ENCODE measurements at regions not wholly inside any gene's neighbourhood (a gene's known extent, or its start where the extent isn't known, plus 50 kb on each side); places are given as distances from the start of the nearest gene placed in this dataset.

DNA sequence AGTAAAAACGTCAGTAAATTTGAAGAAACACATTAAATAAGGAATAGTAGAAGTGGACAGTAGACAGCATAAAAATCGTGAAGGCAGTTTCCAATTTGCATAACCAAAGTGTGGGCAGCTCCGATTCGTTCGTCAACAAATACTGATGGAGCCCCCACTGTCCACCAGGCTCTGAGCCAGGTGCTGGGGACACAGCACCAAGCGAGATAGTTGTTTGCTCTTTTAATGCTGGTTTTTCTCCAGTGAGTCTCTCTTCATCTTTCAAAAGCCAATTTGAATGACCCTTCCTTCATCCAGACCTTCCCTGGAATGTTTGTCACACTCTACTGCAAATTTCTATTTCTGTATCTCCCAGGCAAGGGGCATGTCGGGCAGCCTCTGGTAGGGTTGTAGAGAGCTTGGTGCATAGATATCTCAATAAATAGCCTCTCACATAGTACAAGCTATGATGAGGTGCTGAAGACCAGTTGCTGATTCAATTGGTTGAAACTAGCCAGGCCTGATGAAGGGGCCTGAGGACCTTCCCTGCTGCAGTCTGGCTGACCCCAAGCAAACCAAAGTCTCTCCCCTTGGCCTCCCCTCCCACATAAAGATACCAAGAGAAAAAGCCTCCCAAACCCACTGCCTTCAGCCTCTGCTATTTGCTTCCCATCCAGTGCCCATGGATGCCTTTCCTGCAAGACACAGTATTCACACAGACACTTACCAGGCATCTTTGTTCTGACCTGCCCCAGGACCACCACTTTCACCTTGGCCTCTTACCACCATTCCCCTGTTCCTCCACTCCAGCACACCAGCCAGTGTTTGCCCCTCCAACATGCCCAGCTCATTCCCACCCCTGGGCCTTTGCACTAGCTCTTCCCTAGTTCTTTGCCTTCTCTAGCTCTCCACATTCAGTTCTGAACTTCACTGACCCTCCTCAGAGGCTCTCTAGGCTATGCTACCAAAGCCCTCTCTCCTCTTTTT, 125.2 kb downstream of the CEBPB start:
- H3K4me1 Mint-ChIP-seq (ENCODE audit: low read depth in 2 of 2) = peaks cover 66 to 68% of the 10 kb centered on the region in 2 donors
- DNase-seq (ENCODE audit: low spot score) (no peak), ATAC-seq (no peak)
- peak overlapping the region; percentile 13 for H3K4me3 Mint-ChIP-seq
- H3K9me3 Mint-ChIP-seq = peaks cover 3% of the 10 kb centered on the region
- H3K27me3 Mint-ChIP-seq = peaks cover 20 to 26% of the 10 kb centered on the region in 2 donors
- peaks cover 20% of the 10 kb centered on the region for H3K36me3 Mint-ChIP-seq
- peak overlapping the region; percentile 72 to 81 for H3K27ac Mint-ChIP-seq

DNA sequence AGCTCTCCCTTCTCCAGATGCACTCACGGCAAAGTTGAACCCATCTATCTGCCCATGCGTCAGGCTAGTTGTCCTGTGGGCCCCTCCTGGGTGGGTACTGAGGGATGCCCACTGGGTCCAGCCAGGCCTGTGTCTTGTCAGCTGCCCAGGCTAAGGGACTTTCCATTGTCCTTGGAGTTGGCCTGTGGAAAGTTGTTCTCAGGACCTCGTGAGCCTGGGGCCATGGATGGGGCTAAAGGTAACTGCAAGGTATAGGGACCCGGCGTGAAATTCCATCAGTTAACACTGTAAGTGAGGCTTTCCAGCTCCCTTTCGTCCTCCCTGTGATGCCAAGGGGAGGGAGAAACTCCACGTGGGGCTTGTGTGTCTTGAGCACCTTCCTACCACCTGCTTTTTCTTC, 126.5 kb downstream of the CEBPB start:
- Mint-ChIP-seq H3K9me3 (peaks cover 3% of the 10 kb centered on the region), H3K27ac (peak overlapping the region; percentile 2 to 81), H3K27me3 (peaks cover 20 to 31% of the 10 kb centered on the region in 2 donors), H3K4me3 (no peak overlapping the region), H3K4me1 (ENCODE audit: low read depth in 2 of 2) (peaks cover 54 to 64% of the 10 kb centered on the region in 2 donors), H3K36me3 (peaks cover 20% of the 10 kb centered on the region)
- ATAC-seq (no peak), DNase-seq (ENCODE audit: low spot score) (no peak)

DNA sequence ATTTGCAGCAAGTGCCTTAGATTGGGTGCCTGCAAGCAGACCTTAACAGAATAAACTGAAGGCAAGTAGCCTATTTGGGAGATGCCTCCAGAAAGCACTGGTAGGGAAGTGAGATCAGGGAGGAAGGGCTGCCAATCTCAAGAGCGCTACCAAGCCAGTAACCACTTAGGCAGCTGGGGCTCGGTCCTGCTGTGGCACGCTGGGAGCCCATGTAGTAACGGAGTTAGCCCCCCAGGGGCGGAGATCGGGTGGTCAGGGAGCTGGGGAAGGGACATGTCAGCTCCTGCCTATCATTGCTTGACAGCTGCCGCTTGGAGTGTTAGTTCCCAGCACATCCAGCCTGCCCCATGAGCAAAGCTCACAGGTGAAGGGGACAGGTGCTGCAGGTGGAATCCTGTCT, 127.0 kb downstream of the CEBPB start:
- Mint-ChIP-seq H3K4me3 (no peak overlapping the region), H3K4me1 (ENCODE audit: low read depth in 2 of 2) (peaks cover 54 to 62% of the 10 kb centered on the region in 2 donors), H3K36me3 (peaks cover 20% of the 10 kb centered on the region)

DNA sequence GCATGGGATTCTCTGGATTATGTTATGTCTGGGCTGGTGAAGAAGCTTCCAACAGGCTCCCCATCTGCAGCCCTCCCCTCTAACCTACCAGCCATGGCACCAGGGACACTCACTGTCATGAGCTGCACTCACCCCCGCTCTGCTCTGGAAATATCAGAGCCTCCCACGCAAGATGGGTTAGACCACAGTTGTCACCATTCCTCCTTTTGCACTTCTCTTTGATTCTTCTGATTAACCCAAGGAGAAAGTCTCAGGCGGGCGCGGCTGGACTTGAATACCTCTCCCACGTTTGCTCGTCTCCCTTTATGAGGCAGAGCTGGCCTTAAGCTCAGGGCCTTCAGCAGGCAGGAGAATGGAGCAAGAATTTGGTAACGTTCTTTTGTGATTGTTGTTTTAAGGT, 128.1 kb downstream of the CEBPB start:
- Mint-ChIP-seq H3K4me3 (no peak overlapping the region), H3K27ac (peak overlapping the region in 1 of 2 donors; percentile 8), H3K9me3 (peaks cover 3% of the 10 kb centered on the region), H3K27me3 (peaks cover 23 to 32% of the 10 kb centered on the region in 2 donors), H3K4me1 (ENCODE audit: low read depth in 2 of 2) (peaks cover 49 to 58% of the 10 kb centered on the region in 2 donors), H3K36me3 (peaks cover 13% of the 10 kb centered on the region)
- DNase-seq (ENCODE audit: low spot score) (peak; percentile 12), ATAC-seq (no peak)

More for the DNA sequence above, 127.0 kb downstream of the CEBPB start:
- ATAC-seq (no peak), DNase-seq (ENCODE audit: low spot score) (no peak)
- H3K27me3 Mint-ChIP-seq = peaks cover 25 to 33% of the 10 kb centered on the region in 2 donors
- peak overlapping the region; percentile 8 to 81 for H3K27ac Mint-ChIP-seq
- H3K9me3 Mint-ChIP-seq = peaks cover 3% of the 10 kb centered on the region

DNA sequence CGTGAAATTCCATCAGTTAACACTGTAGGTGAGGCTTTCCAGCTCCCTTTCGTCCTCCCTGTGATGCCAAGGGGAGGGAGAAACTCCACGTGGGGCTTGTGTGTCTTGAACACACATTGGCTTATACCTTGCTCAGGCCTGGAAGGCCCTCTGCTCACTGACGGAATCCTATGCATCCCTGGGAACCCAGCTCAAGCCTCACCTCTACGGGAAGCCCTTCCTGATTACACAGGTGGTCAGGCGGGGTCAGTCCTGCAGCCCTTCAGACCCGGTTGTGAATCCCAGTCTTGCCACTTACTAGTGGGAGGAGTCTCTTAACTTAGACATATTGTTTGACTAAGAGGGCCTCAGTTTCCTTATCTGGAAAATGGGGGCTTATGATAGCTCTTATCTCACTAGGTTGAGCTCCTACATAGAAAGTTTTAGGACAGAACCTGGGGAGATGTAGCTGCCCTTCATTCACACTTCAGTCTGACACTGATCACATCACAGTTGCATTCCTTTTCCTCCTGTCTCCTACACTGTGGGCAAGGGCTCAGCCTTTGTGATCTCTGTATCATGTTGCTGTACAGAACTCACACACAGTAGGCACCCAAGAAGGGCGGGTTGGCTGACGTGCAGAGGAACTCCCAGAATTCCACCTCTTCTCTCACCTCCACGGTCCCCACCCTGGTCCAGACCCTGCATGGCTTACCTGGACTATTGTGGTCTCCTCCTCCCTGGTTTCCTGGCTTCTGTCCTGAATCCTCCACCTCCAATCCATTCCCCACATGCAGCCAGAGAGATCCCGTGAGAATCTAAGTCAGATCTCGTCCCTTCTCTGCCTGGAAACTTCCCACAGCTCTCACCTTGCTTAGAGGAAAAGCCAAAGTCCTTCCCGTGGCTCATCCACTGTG, 129.6 kb downstream of the CEBPB start:
- DNase-seq (ENCODE audit: low spot score) (no peak), ATAC-seq (no peak)
- H3K36me3 Mint-ChIP-seq = peaks cover 4% of the 10 kb centered on the region
- no peak overlapping the region for H3K4me3 Mint-ChIP-seq
- peaks cover 22 to 30% of the 10 kb centered on the region in 2 donors for H3K27me3 Mint-ChIP-seq
- peaks cover 3% of the 10 kb centered on the region for H3K9me3 Mint-ChIP-seq
- peak overlapping the region in 1 of 2 donors; percentile 9 for H3K27ac Mint-ChIP-seq
- H3K4me1 Mint-ChIP-seq (ENCODE audit: low read depth in 2 of 2) = peaks cover 42 to 45% of the 10 kb centered on the region in 2 donors

DNA sequence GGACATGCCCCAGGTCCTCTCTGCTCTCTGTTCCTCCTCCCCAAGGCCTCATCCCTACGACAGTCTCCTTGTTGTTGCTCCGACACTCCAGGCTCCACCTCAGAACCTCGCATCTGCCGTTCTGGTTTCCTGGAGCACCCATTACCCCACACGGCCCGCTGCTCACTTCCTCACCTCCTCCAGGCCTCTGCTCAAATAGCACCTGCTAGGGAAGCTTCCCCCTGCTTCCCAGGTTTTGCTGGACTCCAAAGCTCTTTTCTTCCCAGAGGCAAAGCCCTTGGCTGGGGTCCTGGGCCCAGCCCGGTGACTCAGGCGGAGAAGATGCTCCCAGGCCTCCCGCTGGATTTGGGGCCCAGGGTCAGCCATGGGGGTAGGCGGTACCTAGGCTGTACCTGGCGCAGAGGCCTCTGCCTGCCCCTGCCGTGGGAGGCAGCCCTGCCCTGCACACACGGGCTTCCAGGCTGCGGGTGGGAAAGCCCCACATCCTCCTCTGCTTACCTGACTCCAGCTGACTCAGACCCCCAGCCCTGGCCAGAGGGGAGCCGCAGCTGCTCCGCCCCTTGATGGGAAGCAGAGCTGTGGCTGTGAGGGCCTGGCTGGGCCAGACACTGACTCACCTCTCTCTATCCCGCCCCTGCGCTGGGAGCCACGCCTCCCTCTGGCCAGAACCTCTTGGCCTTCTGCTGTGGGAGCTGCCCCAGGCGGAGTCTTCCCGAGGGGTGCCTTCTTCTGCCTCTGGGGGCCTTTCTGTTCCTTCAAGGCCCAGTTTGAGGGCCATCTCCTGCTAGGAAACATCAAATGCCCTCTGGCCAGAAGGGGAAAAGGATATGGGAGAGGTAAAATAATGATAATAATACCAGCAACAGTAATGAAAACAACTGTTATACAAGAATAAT, 130.5 kb downstream of the CEBPB start:
- Mint-ChIP-seq H3K4me3 (no peak overlapping the region), H3K27me3 (peaks cover 22 to 33% of the 10 kb centered on the region in 2 donors), H3K4me1 (ENCODE audit: low read depth in 2 of 2) (peaks cover 33 to 43% of the 10 kb centered on the region in 2 donors), H3K36me3 (peaks cover 7% of the 10 kb centered on the region), H3K27ac (peak overlapping the region; percentile 9 to 26), H3K9me3 (peaks cover 3% of the 10 kb centered on the region)
- ATAC-seq = peak; percentile 68 to 74
- DNase-seq (ENCODE audit: low spot score) = no peak

DNA sequence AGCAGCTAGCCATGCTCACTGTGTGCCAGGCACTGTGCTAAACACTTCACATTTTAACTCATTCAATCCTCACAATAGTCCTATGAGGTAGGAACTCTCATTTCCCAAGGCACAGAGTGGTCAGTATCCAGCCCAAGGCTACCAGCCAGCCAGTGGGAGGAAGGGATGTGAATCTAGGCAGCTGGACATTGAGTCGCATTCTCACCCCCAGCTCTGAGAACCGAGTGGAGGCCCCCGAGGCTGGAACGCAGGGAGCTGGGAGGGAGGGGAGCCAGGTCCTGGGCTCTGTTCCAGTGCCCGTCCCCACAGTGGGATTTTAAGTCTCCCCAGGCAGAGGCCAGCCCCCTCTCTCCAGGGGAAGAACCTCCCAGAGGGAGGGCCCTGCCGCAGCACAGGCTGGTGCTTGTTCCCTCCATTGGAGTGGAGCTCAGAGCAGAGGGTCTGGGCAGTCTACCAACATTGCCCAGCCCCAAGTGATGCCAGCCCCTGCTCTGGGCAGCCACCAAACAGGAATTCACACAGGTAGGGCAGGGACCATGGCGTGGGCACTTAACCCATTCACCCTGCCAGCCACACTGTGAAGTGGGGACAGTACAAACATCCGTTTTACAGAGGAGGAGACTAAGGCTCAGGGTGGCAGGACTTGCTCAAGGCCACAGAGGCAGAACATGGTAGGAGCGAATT, 131.3 kb downstream of the CEBPB start:
- Mint-ChIP-seq H3K9me3 (peaks cover under 1% of the 10 kb centered on the region), H3K27me3 (peaks cover 22 to 28% of the 10 kb centered on the region in 2 donors), H3K27ac (peak overlapping the region; percentile 9 to 39), H3K36me3 (peaks cover 7% of the 10 kb centered on the region), H3K4me1 (ENCODE audit: low read depth in 2 of 2) (peaks cover 28 to 37% of the 10 kb centered on the region in 2 donors), H3K4me3 (no peak overlapping the region)
- DNase-seq (ENCODE audit: low spot score) (no peak), ATAC-seq (peak in 1 of 2 donors; percentile 5)

DNA sequence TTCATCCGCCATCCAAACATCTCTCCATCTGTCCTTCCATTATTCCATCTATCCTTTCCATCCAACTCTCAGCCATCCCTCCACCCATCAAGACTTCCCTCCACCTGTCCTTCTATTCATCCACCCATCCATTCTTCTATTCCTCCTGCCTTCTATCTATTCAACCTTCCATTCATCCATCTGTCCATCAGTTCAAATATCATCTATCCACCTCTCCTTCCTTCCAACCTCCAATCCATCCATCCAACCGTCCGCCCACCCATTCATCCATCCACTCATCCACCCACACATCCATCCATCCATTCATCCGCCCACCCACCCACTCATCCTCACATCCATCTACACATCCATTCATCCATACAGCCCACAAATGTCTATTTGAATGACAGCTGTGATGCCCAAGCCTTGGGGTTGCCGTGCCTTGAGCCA, 132.1 kb downstream of the CEBPB start:
- H3K27me3 Mint-ChIP-seq = peaks cover 21 to 23% of the 10 kb centered on the region in 2 donors

DNA sequence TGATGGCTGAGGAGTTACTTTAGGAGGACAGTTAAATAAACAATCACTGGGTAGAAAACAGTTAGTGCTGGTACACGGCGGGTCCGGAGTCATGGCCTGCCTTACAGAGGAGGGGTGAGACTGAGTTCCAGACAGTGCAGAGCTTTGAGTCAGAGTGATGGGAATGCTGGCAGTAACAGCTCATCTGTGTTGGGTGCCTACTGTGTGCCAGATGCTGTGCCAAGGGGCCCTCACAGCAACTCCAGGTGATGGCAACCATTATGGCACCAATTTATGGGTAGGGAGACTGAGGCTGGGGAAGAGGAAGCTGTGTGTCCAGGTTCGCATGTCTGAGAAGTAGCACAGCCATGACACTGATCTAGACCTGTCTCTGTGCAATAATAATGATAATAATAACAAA, 132.6 kb downstream of the CEBPB start:
- Mint-ChIP-seq H3K4me3 (no peak overlapping the region), H3K9me3 (peaks cover 4% of the 10 kb centered on the region), H3K27me3 (peaks cover 21 to 22% of the 10 kb centered on the region in 2 donors), H3K4me1 (ENCODE audit: low read depth in 2 of 2) (peaks cover 29 to 36% of the 10 kb centered on the region in 2 donors), H3K36me3 (peaks cover 13% of the 10 kb centered on the region), H3K27ac (no peak overlapping the region)
- ATAC-seq = no peak
- no peak for DNase-seq (ENCODE audit: low spot score)

More for the DNA sequence above, 132.1 kb downstream of the CEBPB start:
- H3K9me3 Mint-ChIP-seq = peaks cover under 1% of the 10 kb centered on the region
- ATAC-seq (no peak), DNase-seq (ENCODE audit: low spot score) (no peak)
- H3K27ac Mint-ChIP-seq = peak overlapping the region in 1 of 2 donors; percentile 39
- peak overlapping the region; percentile 11 for H3K4me3 Mint-ChIP-seq
- H3K36me3 Mint-ChIP-seq = peaks cover 8% of the 10 kb centered on the region
- H3K4me1 Mint-ChIP-seq (ENCODE audit: low read depth in 2 of 2) = peaks cover 27 to 34% of the 10 kb centered on the region in 2 donors

DNA sequence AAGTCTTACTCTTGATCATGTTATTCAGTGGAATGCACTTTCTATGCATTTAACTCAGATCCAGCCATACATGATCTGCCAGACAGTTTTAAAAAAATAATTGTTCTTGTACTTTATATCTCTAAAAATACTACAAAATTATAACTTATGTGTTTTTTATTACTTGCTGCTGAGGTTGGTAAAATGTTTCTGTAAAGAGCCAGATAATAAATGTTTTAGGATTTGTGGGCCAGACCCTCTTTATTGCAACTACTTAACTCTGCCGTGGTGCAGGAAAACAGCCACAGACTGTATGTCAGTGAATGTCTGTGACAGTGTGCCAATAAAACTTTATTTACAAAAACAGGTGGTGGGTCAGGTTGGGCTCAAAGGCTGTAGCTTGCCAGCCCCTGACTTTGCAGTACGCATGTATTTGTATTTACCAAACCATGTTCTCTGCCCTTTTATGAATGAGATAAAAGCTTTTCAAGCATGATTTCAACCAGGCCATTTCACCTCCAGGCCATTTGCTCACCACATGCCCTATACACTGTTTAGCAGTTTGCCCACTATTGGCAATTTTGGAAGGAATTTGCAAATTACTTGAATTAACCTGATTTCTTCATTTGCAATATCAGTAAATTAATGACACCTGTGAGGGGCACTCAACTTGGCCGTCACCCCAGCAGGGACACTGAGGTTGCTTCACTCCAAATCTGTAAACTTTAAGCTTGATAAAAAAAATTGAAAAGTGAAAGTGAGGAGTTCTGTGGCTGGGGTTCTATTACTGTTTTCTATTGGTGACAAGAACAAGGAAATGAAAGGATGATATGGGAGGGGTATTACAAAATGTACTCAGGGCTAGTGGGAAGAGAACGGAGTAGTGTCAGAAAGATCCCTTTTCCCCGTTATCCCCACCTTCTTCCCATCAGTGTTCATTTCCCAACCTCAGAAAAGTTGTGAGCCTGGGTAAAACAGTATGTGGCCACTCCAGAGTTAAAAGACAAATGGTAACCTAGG, 133.4 kb downstream of the CEBPB start:
- peak overlapping the region in 1 of 2 donors; percentile 14 for H3K27ac Mint-ChIP-seq
- peaks cover 21 to 30% of the 10 kb centered on the region in 2 donors for H3K4me1 Mint-ChIP-seq (ENCODE audit: low read depth in 2 of 2)
- peaks cover 14% of the 10 kb centered on the region for H3K36me3 Mint-ChIP-seq
- no peak for DNase-seq (ENCODE audit: low spot score)
- H3K9me3 Mint-ChIP-seq = peaks cover 4% of the 10 kb centered on the region
- ATAC-seq = no peak
- H3K27me3 Mint-ChIP-seq = peaks cover 19 to 22% of the 10 kb centered on the region in 2 donors
- H3K4me3 Mint-ChIP-seq = no peak overlapping the region

DNA sequence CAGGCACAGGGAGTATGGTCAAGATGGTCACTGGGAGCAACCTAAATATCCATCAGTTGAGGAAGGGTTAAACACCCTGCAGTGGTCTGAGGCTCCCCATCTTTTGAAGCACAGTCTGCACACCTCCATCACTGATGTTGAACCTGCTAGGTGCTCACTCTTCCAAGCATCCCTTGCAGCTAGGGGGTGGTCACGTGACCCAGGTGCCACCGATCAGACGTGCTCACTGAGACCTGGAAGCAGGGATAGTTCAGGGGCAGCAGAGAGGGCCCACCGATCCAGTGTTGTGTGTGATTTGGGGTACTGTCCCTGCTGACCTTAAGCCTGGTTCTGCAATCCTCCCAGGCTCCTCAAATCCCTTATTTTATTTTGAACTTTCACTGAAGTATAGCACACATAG, 134.6 kb downstream of the CEBPB start:
- ATAC-seq (no peak), DNase-seq (ENCODE audit: low spot score) (no peak)
- Mint-ChIP-seq H3K4me3 (no peak overlapping the region), H3K36me3 (peaks cover 14% of the 10 kb centered on the region), H3K27me3 (peaks cover 17 to 31% of the 10 kb centered on the region in 2 donors), H3K4me1 (ENCODE audit: low read depth in 2 of 2) (peaks cover 30 to 32% of the 10 kb centered on the region in 2 donors), H3K27ac (peak overlapping the region in 1 of 2 donors; percentile 14), H3K9me3 (peaks cover 4% of the 10 kb centered on the region)
